Suprapubic skin (tissue), 4 donors: ENCODE measurements at regions not wholly inside any gene's neighbourhood (a gene's known extent, or its start where the extent isn't known, plus 50 kb on each side); places are given as distances from the start of the nearest gene placed in this dataset.

ENCODE experiments used
- DNase-seq, 2 donors: peaks; one replicate each; pipeline ENCODE4 v3.0.0-alpha.2; 2019; ENCODE audit warnings: low spot score in 2 of 2
- H3K27ac ChIP-seq: fragments of 200-600 bp; sonication (generic); one replicate; pipeline ENCODE4 v1.5.1; 2019
- H3K27me3 ChIP-seq: fragments of 200-600 bp; sonication (generic); one replicate; pipeline ENCODE4 v1.5.1; 2019
- H3K36me3 ChIP-seq: fragments of 200-600 bp; sonication (generic); one replicate; pipeline ENCODE4 v1.5.1; 2019
- H3K4me1 ChIP-seq: fragments of 200-600 bp; sonication (generic); one replicate; pipeline ENCODE4 v1.5.1; 2019
- H3K4me3 ChIP-seq: fragments of 200-600 bp; sonication (generic); one replicate; pipeline ENCODE4 v1.5.1; 2019; ENCODE audit warnings: mild to moderate bottlenecking
- H3K9me3 ChIP-seq: fragments of 200-600 bp; sonication (generic); one replicate; pipeline ENCODE4 v1.5.1; 2019
- EP300 ChIP-seq: sonication (generic); formaldehyde crosslinking; IDR thresholded peaks from one replicate; pipeline ENCODE4 v1.6.1; 2017; ENCODE audit warnings: antibody characterized with exemption
- POLR2A ChIP-seq, 2 donors: fragments of 450-650 bp; IDR thresholded peaks; one replicate each; pipeline ENCODE4 v1.6.1; 2017; ENCODE audit warnings: antibody characterized with exemption in 2 of 2, mild to moderate bottlenecking in 2 of 2, moderate library complexity in 2 of 2
- POLR2AphosphoS5 ChIP-seq, 3 donors: sonication (generic); formaldehyde crosslinking; IDR thresholded peaks; one replicate each; pipeline ENCODE4 v1.6.1; 2017; ENCODE audit warnings: antibody characterized with exemption in 3 of 3
- WGBS: methylation state at CpG from one replicate; pipeline ENCODE4 v1.1.5; 2018; 5-methylcytosine and 5-hydroxymethylcytosine counted together
- TF ChIP-seq, protein P1 (sequence below), 2 donors: fragments of 200-600 bp in 1 of 2; fragments of 450-650 bp in 1 of 2; sonication (generic) in 1 of 2; IDR thresholded peaks; one replicate each; pipeline ENCODE4 v1.5.1; 2016 to 2019; ENCODE audit warnings: antibody characterized with exemption in 2 of 2, mild to moderate bottlenecking in 1 of 2, moderate library complexity in 1 of 2

DNA sequence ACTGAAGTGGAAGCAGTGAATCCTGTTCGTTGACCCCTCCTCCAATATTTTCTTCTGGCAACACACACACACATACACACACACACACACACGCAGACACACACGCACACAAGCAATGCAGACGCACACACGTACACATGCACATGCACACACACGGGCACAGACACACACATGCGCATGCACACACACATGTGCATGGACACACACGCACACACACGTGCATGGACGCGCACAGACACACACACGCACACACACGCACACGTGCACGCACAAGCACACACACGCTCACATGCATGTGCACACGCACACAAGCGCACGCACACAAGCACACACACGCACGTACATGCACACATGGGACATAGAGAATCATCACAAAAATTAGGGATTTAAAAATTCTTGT, 488.2 kb upstream of the TPK1 start:
- no peak for DNase-seq
- H3K4me3 ChIP-seq = no peak overlapping the region
- 94% methylated on average over 21 of the region's 21 CpGs for WGBS
- H3K27me3 ChIP-seq = no peaks in the 10 kb centered on the region
- TF ChIP-seq POLR2AphosphoS5 (IDR thresholded peaks at IDR 0.05) (no peak), EP300 (no peak), POLR2A (IDR thresholded peaks at IDR 0.05) (no peak)
- TF ChIP-seq, protein P1, sequence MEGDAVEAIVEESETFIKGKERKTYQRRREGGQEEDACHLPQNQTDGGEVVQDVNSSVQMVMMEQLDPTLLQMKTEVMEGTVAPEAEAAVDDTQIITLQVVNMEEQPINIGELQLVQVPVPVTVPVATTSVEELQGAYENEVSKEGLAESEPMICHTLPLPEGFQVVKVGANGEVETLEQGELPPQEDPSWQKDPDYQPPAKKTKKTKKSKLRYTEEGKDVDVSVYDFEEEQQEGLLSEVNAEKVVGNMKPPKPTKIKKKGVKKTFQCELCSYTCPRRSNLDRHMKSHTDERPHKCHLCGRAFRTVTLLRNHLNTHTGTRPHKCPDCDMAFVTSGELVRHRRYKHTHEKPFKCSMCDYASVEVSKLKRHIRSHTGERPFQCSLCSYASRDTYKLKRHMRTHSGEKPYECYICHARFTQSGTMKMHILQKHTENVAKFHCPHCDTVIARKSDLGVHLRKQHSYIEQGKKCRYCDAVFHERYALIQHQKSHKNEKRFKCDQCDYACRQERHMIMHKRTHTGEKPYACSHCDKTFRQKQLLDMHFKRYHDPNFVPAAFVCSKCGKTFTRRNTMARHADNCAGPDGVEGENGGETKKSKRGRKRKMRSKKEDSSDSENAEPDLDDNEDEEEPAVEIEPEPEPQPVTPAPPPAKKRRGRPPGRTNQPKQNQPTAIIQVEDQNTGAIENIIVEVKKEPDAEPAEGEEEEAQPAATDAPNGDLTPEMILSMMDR (IDR thresholded peaks at IDR 0.05) = no peak
- H3K9me3 ChIP-seq = no peaks in the 10 kb centered on the region
- H3K36me3 ChIP-seq = no peaks in the 10 kb centered on the region
- H3K27ac ChIP-seq = no peak overlapping the region
- no peaks in the 10 kb centered on the region for H3K4me1 ChIP-seq

DNA sequence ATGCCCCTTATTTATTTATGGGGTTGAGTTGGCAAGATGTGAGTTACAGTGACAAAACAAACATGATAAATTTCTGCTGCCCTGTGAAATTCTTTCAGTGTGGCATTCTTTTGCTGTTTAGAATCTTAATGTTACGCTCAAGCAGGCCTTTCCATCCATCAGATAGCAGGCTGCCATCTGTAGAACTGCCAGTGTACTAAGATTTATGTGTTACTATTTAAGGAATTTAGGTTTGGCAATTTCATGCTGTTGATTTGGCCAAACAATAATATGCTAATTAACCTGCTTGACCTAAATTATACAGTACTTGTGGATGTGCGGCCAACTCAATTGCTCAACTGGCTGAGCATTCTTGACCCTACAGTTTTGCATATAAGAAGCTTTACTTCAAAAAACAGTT, 477.7 kb upstream of the TPK1 start:
- H3K36me3 ChIP-seq = no peaks in the 10 kb centered on the region
- H3K4me3 ChIP-seq = no peak overlapping the region
- TF ChIP-seq, protein P1 (IDR thresholded peaks at IDR 0.05) = no peak
- TF ChIP-seq POLR2A (IDR thresholded peaks at IDR 0.05) (no peak), POLR2AphosphoS5 (IDR thresholded peaks at IDR 0.05) (no peak), EP300 (no peak)
- WGBS = 60% methylated on average over 2 of the region's 2 CpGs
- DNase-seq = no peak
- no peaks in the 10 kb centered on the region for H3K4me1 ChIP-seq
- peaks cover 5% of the 10 kb centered on the region for H3K9me3 ChIP-seq
- no peak overlapping the region for H3K27ac ChIP-seq
- no peaks in the 10 kb centered on the region for H3K27me3 ChIP-seq

DNA sequence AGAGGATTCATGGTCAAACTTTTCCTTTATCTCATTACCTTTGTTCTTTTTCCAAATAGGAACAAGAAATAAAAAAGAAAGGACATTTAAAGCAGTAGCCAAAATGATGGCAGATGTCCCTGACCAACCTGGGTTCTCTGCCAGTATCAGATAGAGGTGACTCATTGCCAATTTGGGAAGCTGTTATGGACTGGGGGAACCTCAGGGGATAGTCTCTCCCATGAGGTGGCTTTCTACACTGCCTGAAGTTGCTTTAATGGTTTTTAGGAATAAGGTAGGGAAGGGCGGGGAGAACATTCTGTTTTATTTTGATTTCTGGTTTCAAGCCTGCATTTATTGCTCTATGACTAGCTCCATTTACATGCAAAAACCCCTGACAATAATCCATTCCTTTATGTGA, 457.9 kb upstream of the TPK1 start:
- TF ChIP-seq POLR2A (IDR thresholded peaks at IDR 0.05) = no peak
- TF ChIP-seq, protein P1 (IDR thresholded peaks at IDR 0.05) = no peak
- no peak for TF ChIP-seq EP300
- TF ChIP-seq POLR2AphosphoS5 (IDR thresholded peaks at IDR 0.05) = no peak
- Histone ChIP-seq H3K27ac (no peak overlapping the region), H3K4me1 (no peaks in the 10 kb centered on the region), H3K9me3 (no peaks in the 10 kb centered on the region), H3K36me3 (no peaks in the 10 kb centered on the region), H3K27me3 (no peaks in the 10 kb centered on the region), H3K4me3 (no peak overlapping the region)
- no peak for DNase-seq
- WGBS = 77% methylated on average over 1 of the region's 1 CpG

DNA sequence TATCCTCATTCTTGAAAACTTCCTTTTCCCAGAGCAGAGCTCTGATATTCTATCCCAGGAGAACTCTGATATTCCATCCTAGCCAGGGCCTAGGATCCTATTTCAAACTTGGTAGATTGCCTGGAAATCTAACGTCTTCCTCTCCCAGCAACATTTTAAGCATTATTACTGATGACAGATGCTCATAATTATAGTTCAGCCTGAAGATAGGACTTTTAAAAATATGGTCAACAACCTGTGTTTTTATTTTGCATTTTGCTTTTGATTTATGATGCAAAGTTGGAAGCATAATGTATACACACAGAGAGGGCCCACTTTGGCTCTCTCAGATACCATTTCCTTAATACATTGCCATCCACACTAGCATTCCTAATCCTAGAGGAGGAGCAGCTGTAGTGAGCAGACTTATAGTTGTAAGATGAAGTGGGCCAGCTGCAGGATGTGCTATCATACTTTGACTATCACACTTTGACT, 457.4 kb upstream of the TPK1 start:
- Histone ChIP-seq H3K9me3 (no peaks in the 10 kb centered on the region), H3K27ac (no peak overlapping the region), H3K36me3 (no peaks in the 10 kb centered on the region), H3K27me3 (no peaks in the 10 kb centered on the region), H3K4me1 (no peaks in the 10 kb centered on the region), H3K4me3 (no peak overlapping the region)
- DNase-seq = no peak
- TF ChIP-seq EP300 (no peak), POLR2A (IDR thresholded peaks at IDR 0.05) (no peak), POLR2AphosphoS5 (IDR thresholded peaks at IDR 0.05) (no peak)
- TF ChIP-seq, protein P1 (IDR thresholded peaks at IDR 0.05) = no peak
- WGBS = 38% methylated on average over 1 of the region's 1 CpG

DNA sequence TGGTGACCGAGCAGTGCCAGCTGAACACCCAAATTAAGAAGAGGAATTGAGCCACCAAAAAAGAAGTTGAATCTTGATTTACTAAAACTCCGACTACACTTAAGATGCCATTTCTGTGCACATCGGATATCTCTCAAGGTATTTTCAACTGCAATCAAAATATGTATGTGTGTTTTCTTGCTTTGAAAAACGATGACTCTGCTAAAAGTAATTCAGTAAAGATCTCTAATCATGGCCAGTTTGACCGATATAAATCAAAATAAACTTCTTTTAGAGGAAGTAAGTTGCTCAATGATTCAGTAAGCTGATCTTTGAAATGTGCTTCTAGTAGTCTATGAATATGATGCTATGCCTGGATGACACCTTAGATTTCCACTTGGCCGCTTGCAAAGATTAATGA, 453.5 kb upstream of the TPK1 start:
- no peak overlapping the region for H3K27ac ChIP-seq
- H3K27me3 ChIP-seq = no peaks in the 10 kb centered on the region
- H3K9me3 ChIP-seq = no peaks in the 10 kb centered on the region
- no peaks in the 10 kb centered on the region for H3K4me1 ChIP-seq
- 80% methylated on average over 6 of the region's 6 CpGs for WGBS
- TF ChIP-seq EP300 = no peak
- TF ChIP-seq, protein P1 (IDR thresholded peaks at IDR 0.05) = no peak
- TF ChIP-seq POLR2AphosphoS5 (IDR thresholded peaks at IDR 0.05) = no peak
- TF ChIP-seq POLR2A (IDR thresholded peaks at IDR 0.05) = no peak
- H3K4me3 ChIP-seq = no peak overlapping the region
- no peaks in the 10 kb centered on the region for H3K36me3 ChIP-seq
- DNase-seq = no peak
